Panc1 (cell line): ENCODE measurements at regions not wholly inside any gene's neighbourhood (a gene's known extent, or its start where the extent isn't known, plus 50 kb on each side); places are given as distances from the start of the nearest gene placed in this dataset.

Experiments
- ATAC-seq: fragments of 200-7000 bp; cut with Tn5 transposase; 2 replicates; pipeline ENCODE4 v1.9.1; 2020; ENCODE audit warnings: mild to moderate bottlenecking, moderate library complexity
- BruUV-seq: library from RNA; stranded (reverse); fragments of 400-500 nt; replicated peaks from 2 replicates; lab custom pipeline; 2021; lab: Mats Ljungman, UMichigan
- CTCF ChIA-PET: fragments of 300-600 bp; sonication (Branson Sonifier 250); formaldehyde crosslinking; loops from one replicate; lab custom pipeline; 2022; ENCODE audit warnings: antibody characterized with exemption; lab: Charles Lee
- POLR2A ChIA-PET: fragments of 300-600 bp; sonication (Branson Sonifier 250); formaldehyde crosslinking; loops from one replicate; lab custom pipeline; 2022; ENCODE audit warnings: antibody characterized with exemption; lab: Charles Lee
- DNase-seq: peaks from one replicate; pipeline ENCODE4 v3.0.0-alpha.2; 2010; ENCODE audit warnings: low read depth, low spot score
- H3K27ac ChIP-seq: 2 replicates; pipeline ENCODE4 v1.5.1; 2011; ENCODE audit warnings: mild to moderate bottlenecking, low read length, inconsistent platforms
- H3K27me3 ChIP-seq: fragments of 200-500 bp; sonication (Bioruptor generic); 2 replicates; pipeline ENCODE4 v1.6.0; 2014; ENCODE audit warnings: low read length, inconsistent platforms; ENCODE audit not compliant: control insufficient read depth, insufficient read depth
- H3K36me3 ChIP-seq: fragments of 200-500 bp; sonication (Bioruptor generic); 2 replicates; pipeline ENCODE4 v1.5.1; 2014; ENCODE audit warnings: inconsistent platforms, mild to moderate bottlenecking, low read length, moderate library complexity; ENCODE audit not compliant: control insufficient read depth, insufficient read depth
- H3K4me1 ChIP-seq: 2 replicates; pipeline ENCODE4 v1.5.1; 2011; ENCODE audit warnings: inconsistent platforms, mild to moderate bottlenecking, low read length, moderate library complexity; ENCODE audit not compliant: control insufficient read depth, insufficient read depth
- H3K4me3 ChIP-seq, 2 experiments: 2 replicates each; pipeline ENCODE4 v1.5.1; 2011 to 2012; ENCODE audit warnings: low read depth in 2 of 2, low read length in 2 of 2, mild to moderate bottlenecking in 2 of 2, inconsistent platforms in 1 of 2, moderate library complexity in 1 of 2
- H3K9me3 ChIP-seq: fragments of 200-500 bp; sonication (Bioruptor generic); 2 replicates; pipeline ENCODE4 v1.5.1; 2014; ENCODE audit warnings: low read depth, mild to moderate bottlenecking, inconsistent platforms, low read length, moderate library complexity; ENCODE audit not compliant: control insufficient read depth, insufficient read depth
- CTCF ChIP-seq: fragments of 450-650 bp; IDR thresholded peaks from 2 replicates; pipeline ENCODE4 v1.5.1; 2017; ENCODE audit warnings: mild to moderate bottlenecking
- POLR2AphosphoS5 ChIP-seq: IDR thresholded peaks from 2 replicates; pipeline ENCODE4 v1.6.1; 2012; ENCODE audit warnings: mild to moderate bottlenecking, low read depth, low read length, moderate library complexity
- REST ChIP-seq, 2 experiments: IDR thresholded peaks; 2 replicates each; pipeline ENCODE4 v1.6.1; 2011 to 2012; ENCODE audit warnings: low read depth in 2 of 2, control low read depth in 1 of 2, low read length in 1 of 2, mild to moderate bottlenecking in 1 of 2, moderate library complexity in 1 of 2; ENCODE audit not compliant: insufficient read depth in 1 of 2
- SIN3A ChIP-seq: IDR thresholded peaks from 2 replicates; pipeline ENCODE4 v1.6.1; 2012; ENCODE audit warnings: low read depth, mild to moderate bottlenecking, low read length, moderate library complexity, borderline replicate concordance; ENCODE audit not compliant: insufficient read depth
- TCF7L2 ChIP-seq: IDR thresholded peaks from 2 replicates; pipeline ENCODE4 v1.6.1; 2011; ENCODE audit warnings: mild to moderate bottlenecking, low read depth, low read length, inconsistent platforms
- in situ Hi-C: cut with HindIII; loops from 2 replicates; pipeline ENCODE4 v1.10.0; 2016; ENCODE audit warnings: low sequenced_read_pairs, low pct_unique_long_range_greater_than_20kb
- intact Hi-C: fragments of 100-400 bp; cut with micrococcal nuclease; formaldehyde crosslinking; loops from one replicate; pipeline ENCODE4 v1.10.0; 2022; ENCODE audit not compliant: unreplicated experiment

GRCh38 chr3:5071061-5071460, 51.0 kb upstream of the ARL8B start:
- Histone ChIP-seq H3K27ac (no peak overlapping the region), H3K9me3 (no peaks in the 10 kb centered on the region), H3K36me3 (no peaks in the 10 kb centered on the region), H3K4me3 (no peak overlapping the region), H3K4me1 (no peaks in the 10 kb centered on the region), H3K27me3 (no peaks in the 10 kb centered on the region)
- ATAC-seq (no peak), DNase-seq (no peak)
- CTCF ChIA-PET: no interaction called here
- POLR2A ChIA-PET: interaction anchor here (0.6 kb wide), 1 partner anchor 11 kb away, joined by 3 read pairs; no protein-coding TSS in a partner anchor
- BruUV-seq: no TSS peak
- TF ChIP-seq SIN3A (no peak), CTCF (no peak), TCF7L2 (no peak), REST (IDR thresholded peaks at IDR 0.05; ENCODE audit: insufficient read depth in 1 of 2, low read depth in 2 of 2, low read length in 1 of 2) (no peak), POLR2AphosphoS5 (no peak)
- in situ Hi-C loops: no loop called here
- intact Hi-C loops: no loop called here

- Histone ChIP-seq H3K4me1 (no peaks in the 10 kb centered on the region), H3K27ac (no peak overlapping the region), H3K36me3 (no peaks in the 10 kb centered on the region), H3K27me3 (no peaks in the 10 kb centered on the region), H3K9me3 (no peaks in the 10 kb centered on the region), H3K4me3 (no peak overlapping the region)
- TF ChIP-seq POLR2AphosphoS5 (no peak), CTCF (no peak), TCF7L2 (no peak), SIN3A (no peak), REST (IDR thresholded peaks at IDR 0.05; ENCODE audit: insufficient read depth in 1 of 2, low read depth in 2 of 2, low read length in 1 of 2) (no peak)
- DNase-seq (no peak), ATAC-seq (no peak)
- intact Hi-C loops (no loop called here), in situ Hi-C loops (no loop called here)
- CTCF ChIA-PET: interaction anchor here (0.6 kb wide), 1 partner anchor 18 kb away, joined by 5 read pairs; no protein-coding TSS in a partner anchor
- POLR2A ChIA-PET: no interaction called here
- BruUV-seq: no TSS peak
Observed at GRCh38 chr3:5072100-5072816, 49.8 kb upstream of the ARL8B start.
